Suprapubic skin (tissue), 4 donors: ENCODE measurements at regions not wholly inside any gene's neighbourhood (a gene's known extent, or its start where the extent isn't known, plus 50 kb on each side); places are given as distances from the start of the nearest gene placed in this dataset.
A peak's percentile ranks its signal among the peaks of the same experiment; 100 is the strongest.

Source experiments
- DNase-seq, 2 donors: peaks; one replicate each; pipeline ENCODE4 v3.0.0-alpha.2; 2019; ENCODE audit warnings: low spot score in 2 of 2
- H3K27ac ChIP-seq: fragments of 200-600 bp; sonication (generic); one replicate; pipeline ENCODE4 v1.5.1; 2019
- H3K27me3 ChIP-seq: fragments of 200-600 bp; sonication (generic); one replicate; pipeline ENCODE4 v1.5.1; 2019
- H3K36me3 ChIP-seq: fragments of 200-600 bp; sonication (generic); one replicate; pipeline ENCODE4 v1.5.1; 2019
- H3K4me1 ChIP-seq: fragments of 200-600 bp; sonication (generic); one replicate; pipeline ENCODE4 v1.5.1; 2019
- H3K4me3 ChIP-seq: fragments of 200-600 bp; sonication (generic); one replicate; pipeline ENCODE4 v1.5.1; 2019; ENCODE audit warnings: mild to moderate bottlenecking
- H3K9me3 ChIP-seq: fragments of 200-600 bp; sonication (generic); one replicate; pipeline ENCODE4 v1.5.1; 2019
- EP300 ChIP-seq: sonication (generic); formaldehyde crosslinking; IDR thresholded peaks from one replicate; pipeline ENCODE4 v1.6.1; 2017; ENCODE audit warnings: antibody characterized with exemption
- POLR2A ChIP-seq, 2 donors: fragments of 450-650 bp; IDR thresholded peaks; one replicate each; pipeline ENCODE4 v1.6.1; 2017; ENCODE audit warnings: antibody characterized with exemption in 2 of 2, mild to moderate bottlenecking in 2 of 2, moderate library complexity in 2 of 2
- POLR2AphosphoS5 ChIP-seq, 3 donors: sonication (generic); formaldehyde crosslinking; IDR thresholded peaks; one replicate each; pipeline ENCODE4 v1.6.1; 2017; ENCODE audit warnings: antibody characterized with exemption in 3 of 3
- WGBS: methylation state at CpG from one replicate; pipeline ENCODE4 v1.1.5; 2018; 5-methylcytosine and 5-hydroxymethylcytosine counted together
- TF ChIP-seq, protein P1 (sequence below), 2 donors: fragments of 200-600 bp in 1 of 2; fragments of 450-650 bp in 1 of 2; sonication (generic) in 1 of 2; IDR thresholded peaks; one replicate each; pipeline ENCODE4 v1.5.1; 2016 to 2019; ENCODE audit warnings: antibody characterized with exemption in 2 of 2, mild to moderate bottlenecking in 1 of 2, moderate library complexity in 1 of 2

DNA sequence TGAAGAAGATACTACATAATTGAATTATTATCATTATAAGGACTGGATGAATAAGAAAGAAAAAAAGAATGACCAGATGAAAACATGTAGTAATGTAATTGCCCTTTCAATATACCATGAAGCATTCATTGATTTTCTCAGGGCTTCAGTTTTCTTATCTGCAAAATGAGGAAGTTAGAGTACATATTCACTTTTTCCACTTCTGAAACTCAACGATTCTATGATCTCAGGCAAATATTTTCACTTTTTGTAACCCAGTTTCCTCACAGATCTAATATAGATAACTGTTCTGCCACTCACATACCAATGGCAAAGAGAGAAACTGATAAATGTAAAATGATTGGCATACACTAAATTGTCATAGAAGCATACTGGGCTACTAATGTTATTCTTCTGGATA, 856.6 kb upstream of the KLHL1 start:
- TF ChIP-seq, protein P1, sequence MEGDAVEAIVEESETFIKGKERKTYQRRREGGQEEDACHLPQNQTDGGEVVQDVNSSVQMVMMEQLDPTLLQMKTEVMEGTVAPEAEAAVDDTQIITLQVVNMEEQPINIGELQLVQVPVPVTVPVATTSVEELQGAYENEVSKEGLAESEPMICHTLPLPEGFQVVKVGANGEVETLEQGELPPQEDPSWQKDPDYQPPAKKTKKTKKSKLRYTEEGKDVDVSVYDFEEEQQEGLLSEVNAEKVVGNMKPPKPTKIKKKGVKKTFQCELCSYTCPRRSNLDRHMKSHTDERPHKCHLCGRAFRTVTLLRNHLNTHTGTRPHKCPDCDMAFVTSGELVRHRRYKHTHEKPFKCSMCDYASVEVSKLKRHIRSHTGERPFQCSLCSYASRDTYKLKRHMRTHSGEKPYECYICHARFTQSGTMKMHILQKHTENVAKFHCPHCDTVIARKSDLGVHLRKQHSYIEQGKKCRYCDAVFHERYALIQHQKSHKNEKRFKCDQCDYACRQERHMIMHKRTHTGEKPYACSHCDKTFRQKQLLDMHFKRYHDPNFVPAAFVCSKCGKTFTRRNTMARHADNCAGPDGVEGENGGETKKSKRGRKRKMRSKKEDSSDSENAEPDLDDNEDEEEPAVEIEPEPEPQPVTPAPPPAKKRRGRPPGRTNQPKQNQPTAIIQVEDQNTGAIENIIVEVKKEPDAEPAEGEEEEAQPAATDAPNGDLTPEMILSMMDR (IDR thresholded peaks at IDR 0.05), result no peak
- TF ChIP-seq POLR2A (IDR thresholded peaks at IDR 0.05), result no peak
- TF ChIP-seq POLR2AphosphoS5 (IDR thresholded peaks at IDR 0.05), result no peak
- no peak for TF ChIP-seq EP300
- H3K4me3 ChIP-seq, result no peak overlapping the region
- WGBS, result 43% methylated on average over 1 of the region's 1 CpG
- no peak overlapping the region for H3K27ac ChIP-seq
- H3K27me3 ChIP-seq, result no peaks in the 10 kb centered on the region
- no peaks in the 10 kb centered on the region for H3K4me1 ChIP-seq
- H3K9me3 ChIP-seq, result no peaks in the 10 kb centered on the region
- H3K36me3 ChIP-seq, result no peaks in the 10 kb centered on the region
- no peak for DNase-seq

- DNase-seq, result no peak
- Histone ChIP-seq H3K27me3 (no peaks in the 10 kb centered on the region), H3K9me3 (no peaks in the 10 kb centered on the region), H3K4me3 (no peak overlapping the region), H3K27ac (no peak overlapping the region), H3K36me3 (no peaks in the 10 kb centered on the region), H3K4me1 (no peaks in the 10 kb centered on the region)
- TF ChIP-seq EP300 (no peak), POLR2A (IDR thresholded peaks at IDR 0.05) (no peak), POLR2AphosphoS5 (IDR thresholded peaks at IDR 0.05) (no peak)
- TF ChIP-seq, protein P1 (IDR thresholded peaks at IDR 0.05), result no peak
- 83% methylated on average over 2 of the region's 2 CpGs for WGBS
Observed at GRCh38 chr13:70964124-70964523, 855.9 kb upstream of the KLHL1 start.

DNA sequence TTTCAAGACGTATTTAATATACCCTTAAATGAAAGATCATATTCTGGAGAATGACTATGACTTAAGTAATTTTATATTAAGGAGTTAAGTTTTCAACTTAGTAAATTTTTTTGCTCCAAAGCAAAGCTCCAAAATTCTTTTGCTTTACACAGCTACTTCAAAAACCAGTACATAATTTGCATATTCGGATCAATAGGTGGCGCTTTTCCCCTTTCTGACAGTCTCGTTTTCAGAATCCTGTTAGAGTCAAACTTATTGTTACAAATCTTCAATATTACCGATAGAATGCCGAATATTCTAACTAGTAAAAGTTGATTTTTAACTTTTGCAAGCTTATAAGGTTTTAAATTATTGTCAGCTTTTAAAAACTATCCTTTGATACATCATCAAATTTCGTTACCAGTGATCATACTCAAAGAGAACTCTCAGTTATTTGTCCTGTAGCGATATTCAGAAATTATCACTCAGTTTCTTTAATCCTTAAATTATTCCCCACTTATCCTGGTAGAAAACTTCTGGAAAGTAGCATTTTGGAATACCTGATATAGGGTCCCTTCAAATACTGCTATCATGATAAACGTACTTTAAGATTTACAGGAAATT, 852.7 kb upstream of the KLHL1 start:
- TF ChIP-seq POLR2AphosphoS5 (IDR thresholded peaks at IDR 0.05), result no peak
- TF ChIP-seq, protein P1 (IDR thresholded peaks at IDR 0.05), result peak in 1 of 2 donors; percentile 22
- no peak for DNase-seq
- no peak overlapping the region for H3K4me3 ChIP-seq
- H3K9me3 ChIP-seq, result no peaks in the 10 kb centered on the region
- H3K4me1 ChIP-seq, result no peaks in the 10 kb centered on the region
- WGBS, result 41% methylated on average over 9 of the region's 9 CpGs
- H3K27ac ChIP-seq, result no peak overlapping the region
- no peaks in the 10 kb centered on the region for H3K36me3 ChIP-seq
- H3K27me3 ChIP-seq, result no peaks in the 10 kb centered on the region

DNA sequence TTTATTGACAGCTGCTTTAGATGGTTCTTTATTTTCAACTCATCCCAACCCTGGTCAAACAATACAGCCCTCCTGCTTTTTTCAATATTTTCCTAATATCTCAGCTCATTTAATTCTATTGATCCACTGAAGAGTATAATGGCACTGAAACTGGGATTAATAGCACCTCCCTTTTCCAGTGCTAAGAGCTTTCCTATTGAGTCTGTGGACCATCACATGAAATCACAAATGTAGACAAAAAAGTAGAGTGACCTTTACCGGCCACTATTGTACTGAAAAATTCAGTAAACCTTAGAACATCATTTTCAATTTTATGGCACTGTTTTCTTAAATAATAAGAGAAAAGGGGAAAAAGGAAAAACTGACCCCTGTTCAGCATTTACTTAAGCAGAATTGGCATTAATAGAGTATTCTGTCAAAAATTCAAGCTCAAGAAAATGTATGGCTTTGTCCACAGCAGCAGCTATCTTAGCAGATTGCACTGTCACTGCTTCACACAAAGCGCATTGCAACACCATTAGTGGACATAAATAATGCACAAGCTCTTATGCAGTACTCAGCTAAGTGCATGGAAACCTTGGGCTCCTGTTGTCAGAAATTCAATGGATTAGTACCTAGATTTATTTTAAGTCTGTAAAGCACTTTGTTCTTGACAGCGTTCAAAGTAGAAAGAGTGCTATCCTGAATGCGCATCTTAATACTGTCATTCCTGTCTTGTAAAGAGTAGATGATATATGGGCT, 851.0 kb upstream of the KLHL1 start:
- Histone ChIP-seq H3K36me3 (no peaks in the 10 kb centered on the region), H3K27me3 (no peaks in the 10 kb centered on the region), H3K4me1 (no peaks in the 10 kb centered on the region), H3K27ac (no peak overlapping the region), H3K4me3 (no peak overlapping the region), H3K9me3 (no peaks in the 10 kb centered on the region)
- DNase-seq, result no peak
- 70% methylated on average over 4 of the region's 4 CpGs for WGBS
- TF ChIP-seq EP300, result no peak
- TF ChIP-seq POLR2A (IDR thresholded peaks at IDR 0.05), result no peak
- TF ChIP-seq, protein P1 (IDR thresholded peaks at IDR 0.05), result no peak
- no peak for TF ChIP-seq POLR2AphosphoS5 (IDR thresholded peaks at IDR 0.05)

DNA sequence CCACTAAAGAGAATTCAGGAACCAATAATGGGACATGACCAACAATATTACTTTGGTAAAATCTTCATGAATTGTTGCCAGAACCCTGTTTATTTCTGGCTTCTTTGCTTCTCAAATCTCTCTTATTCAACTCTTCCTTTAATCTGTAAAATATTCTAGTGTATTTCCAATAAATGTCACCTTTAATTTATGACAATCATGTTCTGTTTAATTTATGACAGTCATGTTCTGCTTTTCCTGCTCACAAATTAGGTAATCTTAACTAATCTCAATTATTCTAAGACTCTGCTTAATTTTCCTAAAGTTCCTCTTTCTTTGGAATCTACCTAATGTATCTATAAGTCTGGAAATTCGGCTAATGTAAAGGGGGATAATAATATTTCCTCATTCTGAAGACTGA, 847.6 kb upstream of the KLHL1 start:
- H3K27ac ChIP-seq, result no peak overlapping the region
- no peaks in the 10 kb centered on the region for H3K27me3 ChIP-seq
- H3K4me1 ChIP-seq, result no peaks in the 10 kb centered on the region
- H3K36me3 ChIP-seq, result no peaks in the 10 kb centered on the region
- no peaks in the 10 kb centered on the region for H3K9me3 ChIP-seq
- WGBS, result 72% methylated on average over 1 of the region's 1 CpG
- no peak for DNase-seq
- TF ChIP-seq POLR2A (IDR thresholded peaks at IDR 0.05) (no peak), EP300 (no peak), POLR2AphosphoS5 (IDR thresholded peaks at IDR 0.05) (no peak)
- TF ChIP-seq, protein P1 (IDR thresholded peaks at IDR 0.05), result no peak
- no peak overlapping the region for H3K4me3 ChIP-seq
